GM18858 (cell line): ENCODE measurements at regions not wholly inside any gene's neighbourhood (a gene's known extent, or its start where the extent isn't known, plus 50 kb on each side); places are given as distances from the start of the nearest gene placed in this dataset.

Source experiments
- ATAC-seq: cut with Tn5 transposase; IDR thresholded peaks from one replicate; pipeline ENCODE4 v1.9.1; 2021; ENCODE audit not compliant: unreplicated experiment

DNA sequence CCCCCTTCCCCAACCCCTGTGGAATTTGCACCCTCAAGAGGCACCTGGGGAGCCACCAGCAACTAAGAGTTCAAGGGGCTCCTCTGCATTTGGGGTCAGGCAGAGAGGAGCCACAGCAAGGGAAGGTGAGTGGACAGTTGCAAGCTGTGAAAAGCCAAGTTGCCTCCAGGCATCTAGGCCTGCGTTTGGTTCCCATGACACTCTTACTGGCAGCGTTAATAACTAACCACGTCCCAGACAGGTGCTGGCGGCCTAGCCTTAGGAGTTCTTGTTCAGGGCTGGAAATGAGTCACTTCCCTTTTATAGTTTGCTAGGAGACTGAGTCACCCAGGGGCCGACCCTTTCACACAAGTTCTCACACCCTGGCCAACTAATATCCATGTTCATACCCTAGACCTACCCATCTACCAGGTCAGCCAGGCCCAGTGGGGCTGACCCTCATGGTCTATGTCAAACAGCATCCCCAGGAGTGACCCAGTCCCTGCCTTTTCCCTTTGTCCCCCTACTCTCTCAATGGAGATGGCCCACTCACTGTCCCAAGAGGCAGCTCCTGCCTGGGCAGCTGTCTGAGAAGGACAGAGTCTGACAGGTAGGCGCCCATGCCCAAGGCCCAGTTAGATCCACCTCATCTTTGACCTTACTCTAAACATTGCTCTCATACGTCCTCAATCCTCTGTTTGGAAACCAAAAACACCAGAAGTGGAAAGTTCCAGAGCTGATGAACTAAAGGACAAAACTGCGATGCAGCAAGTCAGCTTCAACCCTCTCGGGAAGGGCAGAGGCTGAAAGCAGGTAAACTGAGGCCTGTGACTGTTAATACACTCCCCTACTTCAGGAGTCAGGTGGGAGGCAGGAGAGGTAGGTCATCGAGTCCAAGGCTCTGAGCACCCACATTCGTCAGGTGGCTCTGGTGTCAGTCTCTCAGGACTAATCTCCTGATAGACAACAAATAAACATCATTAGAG is 300.6 kb downstream of the SOX9 start:
- peak; percentile 49 for ATAC-seq

DNA sequence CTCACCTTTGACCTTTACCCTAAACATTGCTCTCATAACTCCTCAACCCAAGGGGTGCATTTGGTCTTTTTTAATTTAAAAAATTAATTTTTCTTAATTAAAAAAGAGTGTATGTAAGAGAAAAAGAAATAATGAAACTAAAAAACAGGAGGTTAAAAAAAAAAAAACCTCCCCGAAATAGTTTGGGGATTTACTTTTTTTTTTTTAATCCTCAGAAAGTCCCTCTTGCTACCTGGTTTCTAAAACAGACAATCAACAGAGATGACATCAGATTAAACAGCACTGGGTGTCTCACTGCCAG is 301.3 kb downstream of the SOX9 start:
- ATAC-seq, result no peak

DNA sequence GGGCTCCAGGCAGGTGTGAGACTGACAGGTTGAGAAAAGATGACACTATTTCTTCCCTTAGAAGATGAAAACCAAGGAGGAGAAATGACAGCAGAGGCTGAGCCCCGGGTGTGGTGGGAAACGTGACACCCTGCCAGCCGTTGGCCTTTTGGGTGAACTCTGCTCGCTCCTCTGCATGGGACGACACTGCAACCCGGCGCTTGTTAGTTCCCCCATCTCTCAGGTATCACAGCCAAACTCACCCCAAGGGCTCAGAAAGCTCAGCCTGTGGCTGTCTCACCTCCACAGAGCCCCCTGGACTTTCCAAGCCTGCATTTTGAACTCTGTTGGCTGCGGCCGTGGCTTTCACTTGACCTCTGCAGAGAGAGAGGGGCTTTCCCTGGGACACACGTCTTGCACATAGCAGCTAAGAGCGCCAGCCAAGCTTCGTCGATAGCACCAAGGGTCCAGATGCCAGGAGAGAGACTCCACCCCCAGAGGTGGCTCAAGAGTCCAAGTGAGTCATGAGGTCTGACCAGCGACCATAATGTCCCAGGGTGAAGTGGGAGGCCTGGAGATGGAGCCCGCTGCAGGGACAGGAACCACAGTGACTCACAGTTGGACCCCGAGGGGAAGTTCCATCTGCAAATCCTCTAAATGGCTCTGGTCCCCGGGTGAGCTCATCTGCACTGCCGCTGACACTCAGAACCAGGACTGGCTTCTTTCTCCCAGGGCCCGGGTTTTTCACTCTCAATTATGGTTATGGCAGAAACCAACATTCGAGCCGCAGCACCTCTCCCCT is 301.9 kb downstream of the SOX9 start:
- ATAC-seq, result peak; percentile 30

DNA sequence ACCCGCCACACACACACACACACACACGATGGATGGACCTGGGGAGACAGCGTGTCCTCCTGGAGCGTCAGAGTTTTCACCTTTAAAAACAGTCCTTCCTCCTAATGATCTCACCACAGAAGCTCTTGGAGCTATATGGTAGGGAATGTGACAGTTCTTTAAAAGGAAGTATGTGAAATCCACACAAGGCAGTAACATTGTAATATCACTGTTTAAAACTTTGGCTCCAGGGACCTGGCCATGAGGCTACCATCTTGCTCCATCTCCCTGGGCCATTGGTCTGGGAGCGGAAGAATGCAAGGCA is 302.4 kb downstream of the SOX9 start:
- ATAC-seq, result no peak

DNA sequence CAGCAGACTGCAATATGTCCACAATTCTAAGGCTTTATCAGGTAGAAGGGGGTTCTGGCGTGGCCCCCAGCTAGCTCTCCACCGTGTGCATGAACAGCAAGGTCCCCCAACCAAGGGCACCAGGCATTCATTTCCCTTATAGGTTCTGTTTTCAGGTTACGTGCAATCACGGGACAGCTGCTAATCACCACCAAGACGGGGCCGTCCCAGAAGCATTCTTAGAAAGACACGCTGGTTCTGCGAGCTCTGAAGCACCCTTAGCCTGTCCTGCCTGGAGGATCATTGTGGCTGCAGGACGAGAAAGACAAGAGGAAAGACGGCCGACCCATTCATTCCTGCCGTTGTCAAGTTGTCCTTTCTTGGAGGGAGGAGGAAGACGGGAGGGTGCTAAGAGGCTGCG is 302.9 kb downstream of the SOX9 start:
- ATAC-seq, result no peak

DNA sequence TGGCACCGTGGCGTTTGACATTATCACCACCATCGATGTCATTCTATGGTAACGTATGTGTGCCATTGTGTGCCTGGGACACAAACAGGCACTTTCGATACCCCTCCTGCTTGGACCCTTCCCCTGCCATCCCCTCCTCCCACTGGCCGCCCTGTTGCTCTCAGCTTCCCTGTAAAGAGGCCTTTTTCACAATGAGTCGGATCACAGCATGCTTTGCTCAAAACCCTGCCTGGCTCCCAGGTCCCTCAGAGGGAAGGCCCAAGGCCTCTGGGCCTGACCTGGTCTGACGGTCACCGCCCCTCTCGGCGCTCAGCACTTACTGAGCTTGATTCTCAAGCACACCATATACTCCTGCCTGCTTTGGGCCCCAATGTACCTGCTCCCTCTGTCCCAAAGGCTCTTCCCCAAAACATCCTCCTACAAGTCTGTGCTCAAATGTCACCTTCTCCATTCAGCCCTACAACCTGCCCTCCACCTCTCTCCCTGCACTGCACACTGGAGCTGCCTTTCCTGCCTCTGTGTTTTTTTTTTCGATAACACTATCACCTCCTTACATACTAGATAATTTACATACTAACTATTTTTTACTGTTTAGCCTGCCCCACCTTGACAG is 303.8 kb downstream of the SOX9 start:
- ATAC-seq, result no peak

DNA sequence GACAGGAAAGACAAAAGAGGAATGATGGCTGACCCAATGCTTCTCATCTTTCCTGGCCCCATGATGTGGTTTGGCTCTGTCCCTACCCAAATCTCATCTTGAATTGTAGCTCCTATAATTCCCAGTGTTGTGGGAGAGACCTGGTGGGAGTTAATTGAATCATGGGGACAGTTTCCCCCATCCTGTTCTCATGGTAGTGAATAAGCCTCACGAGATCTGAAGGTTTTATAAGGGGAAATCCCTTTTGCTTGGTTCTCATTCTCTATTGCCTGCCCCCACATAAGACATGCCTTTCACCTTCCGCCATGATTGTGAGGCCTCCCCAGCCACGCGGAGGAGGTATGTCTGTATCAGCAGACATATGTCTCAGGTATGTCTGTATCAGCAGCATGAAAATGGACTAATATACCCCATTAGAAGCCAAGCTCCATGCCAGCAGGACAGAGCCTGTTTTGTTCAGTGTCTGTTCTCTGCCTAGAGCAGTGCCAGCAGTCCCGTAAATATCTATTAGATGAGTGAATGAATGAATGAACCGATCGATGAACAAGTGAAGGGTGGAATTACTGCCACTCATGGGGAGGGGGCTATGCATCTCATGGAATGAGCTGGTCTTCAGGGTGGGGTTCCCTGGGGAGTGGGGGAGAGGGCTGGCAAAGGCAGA is 304.4 kb downstream of the SOX9 start:
- ATAC-seq, result no peak

DNA sequence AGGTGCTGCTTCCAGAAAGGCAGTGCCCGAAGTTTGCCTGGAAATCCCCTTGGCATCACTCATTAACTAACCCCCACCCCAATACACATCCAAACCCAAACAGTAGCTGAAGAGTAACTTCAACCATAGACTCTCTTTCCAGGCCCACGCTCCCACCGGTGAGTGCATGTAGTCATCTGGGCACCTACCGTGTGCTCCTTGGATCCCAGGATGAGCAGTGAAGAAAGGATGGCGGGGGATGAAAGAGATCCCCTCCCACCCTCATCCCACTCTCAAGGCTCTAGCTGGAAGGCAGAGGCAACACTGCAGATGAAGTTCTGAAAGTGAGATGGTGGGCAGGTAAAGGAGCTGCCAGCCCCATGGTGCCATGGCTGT is 305.0 kb downstream of the SOX9 start:
- no peak for ATAC-seq

DNA sequence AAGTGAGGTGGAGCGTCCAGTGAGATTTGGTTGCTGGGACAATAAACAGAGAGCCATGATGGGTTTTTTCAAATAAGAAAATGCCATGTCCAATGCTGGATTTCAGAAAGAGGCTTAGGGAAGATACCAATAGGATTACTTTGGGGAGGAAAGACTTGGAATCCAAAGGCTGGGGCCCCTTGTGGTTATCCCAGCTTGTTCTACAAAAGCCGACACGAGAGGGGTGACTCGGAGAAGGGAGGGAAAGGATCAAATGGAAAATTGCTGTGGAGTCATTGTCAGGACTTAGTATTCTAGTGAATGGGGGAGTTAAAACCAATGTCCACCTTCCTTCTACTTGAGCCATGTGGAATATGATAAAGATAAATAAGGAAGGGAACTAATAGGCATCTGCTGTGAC is 305.5 kb downstream of the SOX9 start:
- ATAC-seq, result no peak

DNA sequence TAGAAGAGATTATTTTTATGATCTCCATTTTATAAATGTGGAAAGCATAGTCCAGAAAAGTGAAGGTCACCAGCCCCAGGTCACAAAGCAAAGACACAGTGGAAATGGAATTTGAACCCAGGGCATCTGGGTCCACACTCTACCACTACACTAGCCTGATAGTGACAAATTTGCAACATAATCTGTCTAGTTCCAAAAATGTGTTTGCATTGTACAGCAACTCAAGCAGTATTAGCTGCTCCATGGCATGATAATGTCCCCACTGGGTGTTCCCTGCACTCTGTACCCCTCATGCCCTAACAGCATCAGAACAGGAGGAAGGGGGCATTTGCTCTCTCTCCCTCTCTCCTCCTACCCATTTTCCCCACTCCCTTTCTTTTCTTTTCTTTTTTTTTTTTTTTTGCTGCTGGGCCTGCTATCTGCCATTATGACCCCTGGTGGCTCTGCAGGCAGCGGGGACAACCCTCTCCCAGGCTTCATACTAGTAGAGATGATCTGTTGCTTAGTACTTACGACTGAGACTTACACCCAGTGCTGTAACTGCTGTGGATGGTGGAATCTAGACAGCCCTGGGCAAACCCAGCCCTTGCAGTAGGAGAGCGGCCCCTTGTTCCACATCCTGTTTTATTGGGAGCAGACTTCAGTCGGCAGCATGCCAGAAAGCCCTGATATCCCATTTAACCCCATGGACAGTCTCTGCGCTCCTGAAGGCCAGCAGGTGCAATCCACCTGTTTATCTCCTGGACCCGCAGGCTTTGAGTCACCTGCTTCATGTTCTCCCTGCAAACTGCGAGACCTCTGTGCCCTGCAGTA is 306.3 kb downstream of the SOX9 start:
- no peak for ATAC-seq

DNA sequence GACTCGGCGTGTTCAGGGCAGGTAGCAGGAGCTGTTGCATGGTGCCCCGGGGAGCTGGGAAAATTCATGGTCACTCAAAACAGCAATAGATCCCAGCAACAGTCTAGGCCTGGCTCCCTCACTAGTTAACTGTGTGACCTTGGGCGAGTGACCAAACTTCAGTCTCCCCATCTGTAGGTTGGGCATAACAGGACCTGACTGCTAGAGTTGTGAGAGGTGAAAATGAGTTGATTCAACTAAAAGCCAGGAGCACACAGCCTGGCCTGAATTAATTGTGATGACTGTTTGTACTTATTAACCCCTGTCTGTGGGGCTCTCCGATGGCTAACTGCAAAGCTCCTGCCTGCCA is 306.9 kb downstream of the SOX9 start:
- ATAC-seq, result no peak

DNA sequence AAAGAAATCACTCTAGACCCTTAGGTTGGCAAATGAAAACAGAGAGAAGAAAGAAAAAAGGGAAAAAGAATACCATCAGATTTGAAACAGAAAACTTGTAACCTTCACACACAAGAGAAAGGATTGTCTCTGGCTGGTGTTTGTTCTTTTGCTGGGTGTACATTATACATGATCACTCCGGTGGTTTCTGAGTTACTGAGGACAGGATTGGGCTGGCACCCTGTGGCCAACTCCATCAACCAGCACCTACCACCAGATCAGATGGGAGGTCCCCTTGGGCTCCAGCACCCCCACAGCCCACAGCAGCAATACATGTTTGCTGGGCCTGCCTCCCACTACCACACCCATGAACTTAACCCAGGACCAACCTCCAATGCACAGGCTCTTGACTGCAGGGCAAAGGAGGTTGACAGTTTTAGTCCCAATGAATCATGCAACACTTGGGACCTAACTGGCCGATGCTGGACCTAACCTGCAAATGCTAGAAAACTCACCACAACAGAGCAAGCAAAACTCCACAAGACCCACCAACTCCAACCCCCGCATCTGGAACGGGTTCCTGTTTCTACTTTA is 308.3 kb downstream of the SOX9 start:
- ATAC-seq, result no peak

DNA sequence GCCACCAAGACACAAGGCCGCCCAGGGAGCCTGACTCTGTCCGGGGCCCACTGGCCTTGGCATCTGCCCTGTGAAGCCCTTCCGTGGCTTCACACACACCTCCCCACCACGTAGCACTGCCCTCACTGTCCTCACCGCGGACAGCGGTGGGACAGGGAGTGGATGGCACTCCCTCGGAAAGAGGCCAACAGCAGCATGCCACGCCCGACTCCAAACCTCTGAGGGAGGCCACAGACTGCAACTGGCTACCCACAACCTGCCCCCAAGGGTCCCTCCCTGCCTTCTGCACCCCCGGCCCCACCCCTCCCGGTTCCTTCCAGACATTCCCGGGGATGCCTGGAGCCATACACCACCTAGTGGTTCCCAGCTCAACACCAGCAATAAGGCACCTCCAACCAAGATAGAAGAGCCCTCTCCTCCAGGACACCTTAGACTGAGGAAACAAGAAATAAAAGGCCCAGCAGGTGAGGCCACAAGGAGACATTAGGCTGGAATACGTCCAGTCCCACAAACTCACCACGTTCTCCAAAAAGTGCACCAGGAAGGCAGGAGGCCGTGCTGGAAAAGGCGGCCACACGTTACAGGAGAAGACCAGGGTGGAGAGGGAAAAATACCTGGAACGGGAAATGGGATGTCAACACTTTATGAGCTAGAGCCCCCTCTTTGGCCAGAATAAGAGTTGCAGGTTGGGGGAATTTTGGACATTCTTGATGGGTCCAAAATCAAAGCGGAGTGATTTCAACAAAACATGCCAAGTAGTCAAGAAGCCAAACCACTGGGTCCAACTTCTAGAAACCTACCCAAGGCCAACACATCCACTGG is 310.0 kb downstream of the SOX9 start:
- no peak for ATAC-seq

DNA sequence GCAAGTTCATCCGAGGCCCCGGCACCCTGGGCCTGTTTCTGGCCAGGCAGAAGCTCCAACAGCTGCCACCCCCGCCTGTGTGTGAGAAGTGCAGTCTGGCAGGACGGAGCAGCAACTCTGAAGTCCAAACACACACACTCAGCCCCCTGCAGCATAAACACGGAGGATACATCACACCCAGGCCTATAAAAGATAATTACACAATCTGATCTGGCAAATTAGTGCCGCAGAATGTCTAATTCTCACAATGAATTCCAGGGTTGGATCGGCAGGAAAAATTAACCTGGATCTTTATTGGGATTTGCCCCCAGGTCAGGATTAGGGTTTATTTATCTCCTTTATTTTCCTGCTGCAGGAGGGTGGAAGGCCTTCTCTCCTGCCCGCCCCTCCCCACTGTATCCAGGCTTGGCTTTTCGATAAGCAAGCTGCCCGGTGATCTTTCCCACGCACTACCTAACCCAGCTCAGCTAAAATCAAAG is 311.4 kb downstream of the SOX9 start:
- no peak for ATAC-seq

DNA sequence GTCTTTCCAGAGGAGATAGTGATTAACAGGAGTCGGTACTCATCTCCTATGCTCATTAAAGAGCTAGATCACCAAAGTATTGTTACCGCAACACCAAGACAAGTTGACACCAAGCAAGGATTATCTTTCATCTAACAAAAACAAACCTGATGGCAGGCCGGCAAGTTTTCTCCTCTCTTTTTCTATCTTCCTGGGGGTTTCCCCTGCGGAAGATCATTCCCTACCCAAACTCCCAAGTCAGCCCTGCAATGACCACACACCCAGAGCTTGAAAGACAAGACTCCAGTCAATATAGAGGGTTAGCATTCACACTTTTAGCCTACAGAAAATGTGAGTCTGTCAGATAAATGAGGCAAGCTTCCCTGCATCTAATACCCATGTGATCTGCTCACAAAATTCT is 312.1 kb downstream of the SOX9 start:
- ATAC-seq, result no peak

DNA sequence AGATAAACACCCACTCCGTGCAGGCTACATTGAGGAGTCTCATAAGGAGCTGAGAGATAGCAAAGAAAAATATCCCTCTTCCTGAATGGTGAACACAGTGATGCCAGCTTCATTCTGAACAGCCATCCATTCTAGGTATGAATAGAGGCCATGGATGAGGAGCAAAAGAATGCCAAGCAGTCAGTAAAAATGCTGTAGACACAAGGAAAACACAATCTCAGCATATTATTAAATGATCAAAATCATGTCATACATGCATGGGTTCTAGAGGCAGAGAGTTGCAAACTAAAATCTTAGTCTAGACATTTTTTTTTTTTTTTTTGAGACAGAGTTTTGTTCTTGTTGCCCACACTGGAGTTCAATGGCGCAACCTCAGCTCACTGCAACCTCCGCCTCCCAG is 313.0 kb downstream of the SOX9 start:
- ATAC-seq, result no peak

DNA sequence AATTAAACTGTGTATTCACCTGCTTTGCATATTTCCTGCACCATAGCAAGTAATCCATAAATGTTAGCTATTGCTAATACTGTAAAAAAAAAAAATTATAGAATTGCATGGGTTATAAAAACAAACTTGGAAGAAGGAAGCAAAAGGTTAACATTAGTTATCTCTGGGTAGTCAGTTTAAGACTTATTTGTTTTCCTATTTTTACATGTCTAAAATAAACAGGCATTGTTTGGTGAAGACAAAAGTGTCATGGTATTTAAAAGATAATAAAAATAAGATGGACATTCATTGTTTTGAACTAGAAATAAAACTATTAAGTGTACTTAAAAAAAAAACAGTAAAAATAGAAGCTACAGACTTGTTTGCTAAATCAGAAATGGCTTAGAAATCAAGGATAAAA is 313.8 kb downstream of the SOX9 start:
- ATAC-seq, result no peak

DNA sequence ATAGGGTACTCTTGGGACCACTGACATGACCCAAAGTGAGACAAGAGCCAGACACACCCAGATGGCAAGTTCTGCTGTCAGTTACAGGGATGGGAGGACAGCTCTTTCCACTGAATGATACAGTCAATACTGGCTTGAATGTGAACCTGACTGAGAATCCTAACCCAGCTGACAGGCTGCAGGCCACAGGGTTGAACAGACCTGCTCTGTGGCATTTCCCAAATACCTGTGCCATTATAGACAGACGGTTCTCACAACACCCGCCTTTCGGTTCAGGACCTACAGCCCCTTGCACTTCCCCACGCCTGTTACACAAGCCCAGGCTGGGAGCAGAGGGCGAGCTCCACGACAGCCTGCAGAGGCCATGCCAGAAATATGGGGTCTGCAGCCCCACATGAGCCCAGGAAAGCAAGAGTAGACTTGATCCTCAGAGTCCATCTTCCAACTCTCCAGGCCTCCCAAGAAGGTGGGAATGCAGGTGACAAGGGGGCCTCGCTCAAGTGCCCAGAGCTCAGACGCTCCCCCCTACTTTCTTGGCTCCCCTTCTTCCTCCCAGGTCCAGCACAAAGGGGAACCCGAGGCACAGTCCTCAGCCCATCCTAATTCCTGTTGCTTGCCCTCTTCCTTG is 314.3 kb downstream of the SOX9 start:
- ATAC-seq, result no peak

DNA sequence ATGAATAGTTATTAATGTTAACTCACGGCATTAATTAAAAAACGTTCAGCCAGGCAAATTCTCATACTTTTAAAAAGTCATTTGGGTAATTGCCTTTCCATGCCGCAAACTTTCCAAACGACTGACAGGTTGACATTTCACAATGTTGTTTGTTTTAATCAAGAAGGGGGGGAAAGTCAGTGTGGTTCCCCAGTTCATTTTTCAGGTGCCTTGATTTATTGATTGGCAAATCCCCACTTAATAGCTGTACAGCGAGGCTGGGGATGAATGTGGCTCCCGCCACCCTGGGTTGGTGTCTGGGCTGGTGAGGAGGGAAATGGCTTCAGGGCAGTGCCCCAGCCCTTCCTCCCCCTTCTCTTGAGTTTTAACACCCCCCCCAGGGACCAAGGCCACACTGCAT is 318.0 kb downstream of the SOX9 start:
- no peak for ATAC-seq
